ENCODE measurements at regions not wholly inside any gene's neighbourhood (a gene's known extent, or its start where the extent isn't known, plus 50 kb on each side); places are given as distances from the start of the nearest gene placed in this dataset.

- no peak for TF ChIP-seq POLR2A (IDR thresholded peaks at IDR 0.05)
- no peak for TF ChIP-seq CTCF (IDR thresholded peaks at IDR 0.05)
Measured at GRCh38 chr2:234679741-234680687, 183.1 kb upstream of the ARL4C start.

Data from heart left ventricle (tissue), 13 donors.